ENCODE measurements at regions not wholly inside any gene's neighbourhood (a gene's known extent, or its start where the extent isn't known, plus 50 kb on each side); places are given as distances from the start of the nearest gene placed in this dataset.
A peak's percentile ranks its signal among the peaks of the same experiment; 100 is the strongest.

GRCh38 chr11:33984682-33985389, 66.7 kb upstream of the CAPRIN1 start:
- H3K27ac Mint-ChIP-seq: no peak overlapping the region
- peaks cover 12% of the 10 kb centered on the region for H3K4me1 Mint-ChIP-seq
- H3K27me3 Mint-ChIP-seq (ENCODE audit: low read depth in 3 of 3): peaks cover 0 to 5% (median 2%) of the 10 kb centered on the region in 3 donors
- H3K4me3 Mint-ChIP-seq: no peak overlapping the region
- TF ChIP-seq CTCF (IDR thresholded peaks at IDR 0.05): no peak
- Histone ChIP-seq H3K79me2 (ENCODE audit: insufficient read depth, low read length) (no peaks in the 10 kb centered on the region), H3K9ac (ENCODE audit: insufficient read depth, low read length, poor library complexity, severe bottlenecking) (no peak overlapping the region), H3K27me3 (ENCODE audit: control insufficient read depth in 2 of 2, insufficient read depth in 2 of 2, low read length in 2 of 2) (no peaks in the 10 kb centered on the region), H4K20me1 (ENCODE audit: insufficient read depth, low read length) (no peaks in the 10 kb centered on the region), H3K4me1 (ENCODE audit: control insufficient read depth in 1 of 2, insufficient read depth in 2 of 2, low read length in 2 of 2) (no peaks in the 10 kb centered on the region), H3K36me3 (replicated peaks in 1 of 2; ENCODE audit: control insufficient read depth in 1 of 2, insufficient read depth in 2 of 2, low read length in 2 of 2) (no peaks in the 10 kb centered on the region), H3K27ac (ENCODE audit: low read depth in 1 of 2, low read length in 2 of 2) (no peak overlapping the region), H3K4me2 (replicated peaks; ENCODE audit: extremely low read depth, low read length, poor library complexity, severe bottlenecking) (no peak overlapping the region), H3K4me3 (replicated peaks in 1 of 3; ENCODE audit: low read depth in 2 of 3, low read length in 3 of 3) (no peak overlapping the region), H3K9me3 (replicated peaks in 1 of 2; ENCODE audit: control insufficient read depth in 1 of 2, insufficient read depth in 1 of 2, low read length in 2 of 2) (no peaks in the 10 kb centered on the region), H2AFZ (ENCODE audit: insufficient read depth, low read depth, low read length, poor library complexity, severe bottlenecking) (no peak overlapping the region)
- peak in 1 of 3 donors; percentile 17 for DNase-seq
- no peaks in the 10 kb centered on the region for H3K36me3 Mint-ChIP-seq
- intact Hi-C loops (cut with micrococcal nuclease): loop anchor here in 1 of 2 donors (5.0 kb wide), 1 partner anchor 178 kb away; no protein-coding TSS in a partner anchor
- no CpG with 5 or more reads among the region's 5 CpGs for WGBS (ENCODE audit: insufficient coverage)
- H3K9me3 Mint-ChIP-seq: peaks cover 0 to 5% (median 0%) of the 10 kb centered on the region in 7 donors

- Mint-ChIP-seq H3K27me3 (ENCODE audit: low read depth in 3 of 3) (peaks cover 2 to 3% (median 2%) of the 10 kb centered on the region in 3 donors), H3K9me3 (peaks cover 0 to 6% (median 0%) of the 10 kb centered on the region in 7 donors), H3K4me1 (peaks cover 12% of the 10 kb centered on the region), H3K27ac (no peak overlapping the region), H3K36me3 (no peaks in the 10 kb centered on the region), H3K4me3 (no peak overlapping the region)
- Histone ChIP-seq H2AFZ (ENCODE audit: insufficient read depth, low read depth, low read length, poor library complexity, severe bottlenecking) (no peak overlapping the region), H3K4me2 (replicated peaks; ENCODE audit: extremely low read depth, low read length, poor library complexity, severe bottlenecking) (no peak overlapping the region), H3K79me2 (ENCODE audit: insufficient read depth, low read length) (no peaks in the 10 kb centered on the region), H3K9me3 (replicated peaks in 1 of 2; ENCODE audit: control insufficient read depth in 1 of 2, insufficient read depth in 1 of 2, low read length in 2 of 2) (no peaks in the 10 kb centered on the region), H3K27me3 (ENCODE audit: control insufficient read depth in 2 of 2, insufficient read depth in 2 of 2, low read length in 2 of 2) (no peaks in the 10 kb centered on the region), H3K9ac (ENCODE audit: insufficient read depth, low read length, poor library complexity, severe bottlenecking) (no peak overlapping the region), H3K36me3 (replicated peaks in 1 of 2; ENCODE audit: control insufficient read depth in 1 of 2, insufficient read depth in 2 of 2, low read length in 2 of 2) (no peaks in the 10 kb centered on the region), H3K27ac (ENCODE audit: low read depth in 1 of 2, low read length in 2 of 2) (no peak overlapping the region), H3K4me3 (replicated peaks in 1 of 3; ENCODE audit: low read depth in 2 of 3, low read length in 3 of 3) (no peak overlapping the region), H3K4me1 (ENCODE audit: control insufficient read depth in 1 of 2, insufficient read depth in 2 of 2, low read length in 2 of 2) (no peaks in the 10 kb centered on the region), H4K20me1 (ENCODE audit: insufficient read depth, low read length) (no peaks in the 10 kb centered on the region)
- TF ChIP-seq CTCF (IDR thresholded peaks at IDR 0.05): no peak
- intact Hi-C loops (cut with micrococcal nuclease): no loop called here
- no peak for DNase-seq
Observed at GRCh38 chr11:33982661-33983060, 68.9 kb upstream of the CAPRIN1 start.
